ENCODE measurements at regions not wholly inside any gene's neighbourhood (a gene's known extent, or its start where the extent isn't known, plus 50 kb on each side); places are given as distances from the start of the nearest gene placed in this dataset.

- TF ChIP-seq CTCF (IDR thresholded peaks at IDR 0.05) (no peak), POLR2A (IDR thresholded peaks at IDR 0.05) (no peak)
Measured at GRCh38 chr7:94182721-94183120, 178.6 kb upstream of the BET1 start.
